ENCODE measurements at regions not wholly inside any gene's neighbourhood (a gene's known extent, or its start where the extent isn't known, plus 50 kb on each side); places are given as distances from the start of the nearest gene placed in this dataset.
A peak's percentile ranks its signal among the peaks of the same experiment; 100 is the strongest.
"Not testable (repeated sequence)": the region's sequence is repeated elsewhere in the genome, so short reads cannot be mapped to it uniquely, and the experiment has no call there.

GRCh38 chrX:146041741-146042140, 224.1 kb downstream of the SLITRK2 start:
- TF ChIP-seq MAX (IDR thresholded peaks at IDR 0.05; ENCODE audit: low read depth, low read length) (no peak), MYC (IDR thresholded peaks at IDR 0.05; ENCODE audit: low read depth, low read length) (no peak), CTCF (IDR thresholded peaks at IDR 0.05; ENCODE audit: low read depth, low read length) (no peak), POLR2A (IDR thresholded peaks at IDR 0.05; ENCODE audit: extremely low read depth, insufficient read length) (no peak)
- H3K4me3 ChIP-seq (ENCODE audit: low read depth, low read length), result no peak overlapping the region
- DNase-seq (ENCODE audit: low read depth), result no peak

GRCh38 chrX:146046011-146046715, 228.5 kb downstream of the SLITRK2 start:
- H3K4me3 ChIP-seq (ENCODE audit: low read depth, low read length); DNase-seq (ENCODE audit: low read depth): not testable (repeated sequence)

DNA sequence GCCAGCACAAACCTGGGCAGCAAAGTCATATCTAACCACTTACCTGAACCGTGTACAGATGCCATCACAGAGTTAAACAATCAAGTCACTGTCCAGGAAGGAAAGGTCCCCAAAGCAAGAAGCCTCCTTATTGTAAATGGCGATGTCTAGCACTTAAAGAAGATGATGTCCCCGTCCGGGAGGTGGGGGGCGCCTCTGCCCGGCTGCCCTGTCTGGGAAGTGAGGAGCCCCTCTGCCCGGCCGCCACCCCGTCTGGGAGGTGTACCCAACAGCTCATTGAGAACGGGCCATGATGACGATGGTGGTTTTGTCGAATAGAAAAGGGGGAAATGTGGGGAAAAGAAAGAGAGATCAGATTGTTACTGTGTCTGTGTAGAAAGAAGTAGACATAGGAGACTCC, 231.9 kb downstream of the SLITRK2 start:
- not testable (repeated sequence) for DNase-seq (ENCODE audit: low read depth); H3K4me3 ChIP-seq (ENCODE audit: low read depth, low read length)

GRCh38 chrX:146054311-146054710, 236.7 kb downstream of the SLITRK2 start:
- no peak for DNase-seq (ENCODE audit: low read depth)
- no peak overlapping the region for H3K4me3 ChIP-seq (ENCODE audit: low read depth, low read length)
- TF ChIP-seq POLR2A (IDR thresholded peaks at IDR 0.05; ENCODE audit: extremely low read depth, insufficient read length) (no peak), MYC (IDR thresholded peaks at IDR 0.05; ENCODE audit: low read depth, low read length) (no peak), MAX (IDR thresholded peaks at IDR 0.05; ENCODE audit: low read depth, low read length) (no peak), CTCF (IDR thresholded peaks at IDR 0.05; ENCODE audit: low read depth, low read length) (no peak)

- no peak for TF ChIP-seq POLR2A (IDR thresholded peaks at IDR 0.05; ENCODE audit: extremely low read depth, insufficient read length)
- TF ChIP-seq MYC (IDR thresholded peaks at IDR 0.05; ENCODE audit: low read depth, low read length), result no peak
- TF ChIP-seq MAX (IDR thresholded peaks at IDR 0.05; ENCODE audit: low read depth, low read length), result no peak
- no peak for TF ChIP-seq CTCF (IDR thresholded peaks at IDR 0.05; ENCODE audit: low read depth, low read length)
- H3K4me3 ChIP-seq (ENCODE audit: low read depth, low read length), result no peak overlapping the region
- no peak for DNase-seq (ENCODE audit: low read depth)
Observed at GRCh38 chrX:146055733-146056132, 238.1 kb downstream of the SLITRK2 start.

DNA sequence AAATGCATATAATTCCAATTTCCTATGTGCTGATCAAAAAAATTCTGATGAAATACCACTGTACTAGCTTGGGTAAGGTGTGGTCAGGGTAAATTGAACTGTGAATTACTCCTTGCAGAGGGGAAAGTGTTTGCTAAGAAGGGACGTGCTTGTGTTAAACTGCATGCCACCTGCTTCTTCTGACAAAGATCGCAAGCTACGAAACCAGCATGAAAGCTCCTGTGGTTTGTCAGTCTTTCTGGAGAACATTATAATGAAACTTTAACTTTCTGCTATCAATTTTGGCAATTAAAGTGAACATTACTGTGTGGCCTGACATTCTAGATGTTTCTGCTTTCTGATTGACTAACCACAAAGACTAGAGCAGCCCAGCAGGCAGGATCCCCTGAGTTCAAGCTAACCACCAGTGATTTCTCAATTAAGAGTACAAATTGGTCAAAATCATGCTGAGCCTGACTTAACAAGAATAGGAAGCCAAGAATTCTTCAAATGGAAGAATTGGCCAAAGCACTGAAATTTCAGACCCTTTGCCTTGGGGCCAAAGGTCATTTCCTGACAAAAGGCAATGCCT, 239.0 kb downstream of the SLITRK2 start:
- H3K4me3 ChIP-seq (ENCODE audit: low read depth, low read length), result no peak overlapping the region
- DNase-seq (ENCODE audit: low read depth), result peak; percentile 0
- no peak for TF ChIP-seq MAX (IDR thresholded peaks at IDR 0.05; ENCODE audit: low read depth, low read length)
- TF ChIP-seq CTCF (IDR thresholded peaks at IDR 0.05; ENCODE audit: low read depth, low read length), result no peak
- TF ChIP-seq POLR2A (IDR thresholded peaks at IDR 0.05; ENCODE audit: extremely low read depth, insufficient read length), result no peak
- no peak for TF ChIP-seq MYC (IDR thresholded peaks at IDR 0.05; ENCODE audit: low read depth, low read length)

- TF ChIP-seq MYC (IDR thresholded peaks at IDR 0.05; ENCODE audit: low read depth, low read length) (no peak), MAX (IDR thresholded peaks at IDR 0.05; ENCODE audit: low read depth, low read length) (no peak), CTCF (IDR thresholded peaks at IDR 0.05; ENCODE audit: low read depth, low read length) (no peak), POLR2A (IDR thresholded peaks at IDR 0.05; ENCODE audit: extremely low read depth, insufficient read length) (no peak)
- no peak overlapping the region for H3K4me3 ChIP-seq (ENCODE audit: low read depth, low read length)
- DNase-seq (ENCODE audit: low read depth), result no peak
Observed at GRCh38 chrX:146064156-146064555, 246.5 kb downstream of the SLITRK2 start.

Measured in NB4 (cell line).